Peyer's patch (tissue), 4 donors: ENCODE measurements at regions not wholly inside any gene's neighbourhood (a gene's known extent, or its start where the extent isn't known, plus 50 kb on each side); places are given as distances from the start of the nearest gene placed in this dataset.

ENCODE experiments used
- DNase-seq, 3 donors: peaks; one replicate each; pipeline ENCODE4 v3.0.0-alpha.2; 2017 to 2019
- H3K27ac ChIP-seq, 4 donors: fragments of 200-600 bp; sonication (generic); one replicate each; pipeline ENCODE4 v1.5.1; 2016 to 2019
- H3K27me3 ChIP-seq, 2 donors: fragments of 200-600 bp; sonication (generic); one replicate each; pipeline ENCODE4 v1.5.1; 2019
- H3K36me3 ChIP-seq, 3 donors: fragments of 200-600 bp; sonication (generic); one replicate each; pipeline ENCODE4 v1.5.1; 2016 to 2019
- H3K4me1 ChIP-seq, 4 donors: fragments of 200-600 bp; sonication (generic); one replicate each; pipeline ENCODE4 v1.5.1; 2016 to 2019
- H3K4me3 ChIP-seq, 4 donors: fragments of 200-600 bp; sonication (generic); 1 replicate in 3 of 4; 2 replicates in 1 of 4; pipeline ENCODE4 v1.5.1; 2016 to 2019; ENCODE audit warnings: mild to moderate bottlenecking in 1 of 4
- H3K9me3 ChIP-seq, 4 donors: fragments of 200-600 bp; sonication (generic); one replicate each; pipeline ENCODE4 v1.5.1; 2016 to 2019; ENCODE audit warnings: mild to moderate bottlenecking in 1 of 4
- CTCF ChIP-seq, 6 experiments: fragments of 450-650 bp in 4 of 6; fragments of 200-600 bp in 2 of 6; sonication (generic) in 1 of 6; IDR thresholded peaks; one replicate each; pipeline ENCODE4 v1.5.1; 2017 to 2019; ENCODE audit warnings: antibody characterized with exemption in 6 of 6, mild to moderate bottlenecking in 3 of 6, moderate library complexity in 1 of 6
- POLR2A ChIP-seq, 2 donors: fragments of 450-650 bp; IDR thresholded peaks; one replicate each; pipeline ENCODE4 v1.5.1; 2017; ENCODE audit warnings: antibody characterized with exemption in 2 of 2, mild to moderate bottlenecking in 2 of 2, moderate library complexity in 2 of 2

GRCh38 chr20:60598528-60598927 is 640.3 kb downstream of the CDH26 start:
- Histone ChIP-seq H3K9me3 (no peaks in the 10 kb centered on the region), H3K36me3 (no peaks in the 10 kb centered on the region), H3K27me3 (no peaks in the 10 kb centered on the region), H3K4me1 (no peaks in the 10 kb centered on the region), H3K4me3 (no peak overlapping the region), H3K27ac (no peak overlapping the region)
- no peak for DNase-seq
- TF ChIP-seq POLR2A (IDR thresholded peaks at IDR 0.05) (no peak), CTCF (IDR thresholded peaks at IDR 0.05) (no peak)

GRCh38 chr20:60599381-60599780 is 641.2 kb downstream of the CDH26 start:
- Histone ChIP-seq H3K4me1 (no peaks in the 10 kb centered on the region), H3K27ac (no peak overlapping the region), H3K27me3 (no peaks in the 10 kb centered on the region), H3K9me3 (no peaks in the 10 kb centered on the region), H3K36me3 (no peaks in the 10 kb centered on the region), H3K4me3 (no peak overlapping the region)
- TF ChIP-seq CTCF (IDR thresholded peaks at IDR 0.05) (no peak), POLR2A (IDR thresholded peaks at IDR 0.05) (no peak)
- no peak for DNase-seq

- no peak overlapping the region for H3K4me3 ChIP-seq
- TF ChIP-seq POLR2A (IDR thresholded peaks at IDR 0.05) (no peak), CTCF (IDR thresholded peaks at IDR 0.05) (no peak)
- DNase-seq: no peak
Measured at GRCh38 chr20:60600036-60600435, 641.8 kb downstream of the CDH26 start.

GRCh38 chr20:60624066-60624465 is 628.0 kb upstream of the CDH4 start:
- Histone ChIP-seq H3K27ac (no peak overlapping the region), H3K9me3 (no peaks in the 10 kb centered on the region), H3K4me1 (no peaks in the 10 kb centered on the region), H3K36me3 (no peaks in the 10 kb centered on the region), H3K4me3 (no peak overlapping the region), H3K27me3 (no peaks in the 10 kb centered on the region)
- DNase-seq: no peak
- TF ChIP-seq CTCF (IDR thresholded peaks at IDR 0.05) (no peak), POLR2A (IDR thresholded peaks at IDR 0.05) (no peak)

More at GRCh38 chr20:60600036-60600435, 641.8 kb downstream of the CDH26 start:
- Histone ChIP-seq H3K27ac (no peak overlapping the region), H3K4me1 (no peaks in the 10 kb centered on the region), H3K9me3 (no peaks in the 10 kb centered on the region), H3K36me3 (no peaks in the 10 kb centered on the region), H3K27me3 (no peaks in the 10 kb centered on the region)

GRCh38 chr20:60627751-60628565 is 624.1 kb upstream of the CDH4 start:
- no peak overlapping the region for H3K27ac ChIP-seq
- no peaks in the 10 kb centered on the region for H3K4me1 ChIP-seq
- no peak for TF ChIP-seq CTCF (IDR thresholded peaks at IDR 0.05)
- TF ChIP-seq POLR2A (IDR thresholded peaks at IDR 0.05): no peak
- H3K4me3 ChIP-seq: no peak overlapping the region
- no peaks in the 10 kb centered on the region for H3K36me3 ChIP-seq
- no peaks in the 10 kb centered on the region for H3K27me3 ChIP-seq
- no peaks in the 10 kb centered on the region for H3K9me3 ChIP-seq
- no peak for DNase-seq
